ENCODE measurements at regions not wholly inside any gene's neighbourhood (a gene's known extent, or its start where the extent isn't known, plus 50 kb on each side); places are given as distances from the start of the nearest gene placed in this dataset.

DNA sequence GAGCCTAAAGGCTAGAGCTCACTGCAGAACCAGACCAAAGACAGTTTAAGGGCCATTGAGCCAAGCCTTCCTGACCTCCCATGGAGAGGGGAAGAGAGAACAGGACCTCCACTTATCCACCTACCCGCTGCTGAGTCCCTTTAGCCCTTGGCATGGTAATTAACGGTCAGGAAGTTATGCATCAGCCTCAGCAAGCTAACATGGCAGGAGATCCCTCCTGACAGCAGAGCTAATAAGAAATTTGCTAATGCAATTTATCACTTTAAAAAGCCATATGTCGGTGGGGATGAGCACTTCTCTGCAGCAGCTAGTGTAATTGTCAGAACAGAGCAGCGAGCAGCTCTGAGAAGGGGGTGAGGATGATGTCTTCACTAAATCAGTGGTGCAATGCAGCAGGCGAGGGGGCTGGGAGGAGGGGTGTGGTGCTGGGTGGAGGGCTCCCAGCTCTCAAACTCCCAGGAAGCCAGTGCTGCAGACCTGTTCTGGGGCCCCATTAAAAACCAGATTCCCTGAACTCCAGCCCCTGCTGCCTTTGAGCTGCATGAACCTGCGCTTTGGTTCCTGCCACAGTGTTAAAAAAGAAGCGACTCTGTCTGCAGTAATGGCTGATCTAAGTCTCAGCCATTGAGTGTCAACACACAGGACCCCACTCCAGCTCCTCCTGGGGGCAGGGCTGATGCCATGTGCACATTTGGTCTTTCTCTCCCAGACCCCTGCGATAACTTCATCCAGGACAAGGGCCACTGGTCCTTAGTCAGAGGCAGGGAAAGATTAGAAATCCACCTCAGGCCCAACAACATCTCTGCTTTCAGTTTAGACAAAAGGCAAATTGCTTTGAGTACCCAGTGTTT lies 63.0 kb upstream of the CALM2 start:
- no peak overlapping the region for H3K27ac Mint-ChIP-seq
- TF ChIP-seq, protein P1, sequence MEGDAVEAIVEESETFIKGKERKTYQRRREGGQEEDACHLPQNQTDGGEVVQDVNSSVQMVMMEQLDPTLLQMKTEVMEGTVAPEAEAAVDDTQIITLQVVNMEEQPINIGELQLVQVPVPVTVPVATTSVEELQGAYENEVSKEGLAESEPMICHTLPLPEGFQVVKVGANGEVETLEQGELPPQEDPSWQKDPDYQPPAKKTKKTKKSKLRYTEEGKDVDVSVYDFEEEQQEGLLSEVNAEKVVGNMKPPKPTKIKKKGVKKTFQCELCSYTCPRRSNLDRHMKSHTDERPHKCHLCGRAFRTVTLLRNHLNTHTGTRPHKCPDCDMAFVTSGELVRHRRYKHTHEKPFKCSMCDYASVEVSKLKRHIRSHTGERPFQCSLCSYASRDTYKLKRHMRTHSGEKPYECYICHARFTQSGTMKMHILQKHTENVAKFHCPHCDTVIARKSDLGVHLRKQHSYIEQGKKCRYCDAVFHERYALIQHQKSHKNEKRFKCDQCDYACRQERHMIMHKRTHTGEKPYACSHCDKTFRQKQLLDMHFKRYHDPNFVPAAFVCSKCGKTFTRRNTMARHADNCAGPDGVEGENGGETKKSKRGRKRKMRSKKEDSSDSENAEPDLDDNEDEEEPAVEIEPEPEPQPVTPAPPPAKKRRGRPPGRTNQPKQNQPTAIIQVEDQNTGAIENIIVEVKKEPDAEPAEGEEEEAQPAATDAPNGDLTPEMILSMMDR (IDR thresholded peaks at IDR 0.05; ENCODE audit: unreplicated experiment): no peak
- peaks cover 6% of the 10 kb centered on the region for H3K4me1 Mint-ChIP-seq (ENCODE audit: low read depth)
- no peaks in the 10 kb centered on the region for H3K9me3 Mint-ChIP-seq (ENCODE audit: low read depth)
- H3K36me3 Mint-ChIP-seq (ENCODE audit: insufficient read depth): no peaks in the 10 kb centered on the region
- no peak overlapping the region for H3K4me3 Mint-ChIP-seq (ENCODE audit: low read depth)
- no peak for DNase-seq (ENCODE audit: low spot score, unreplicated experiment)
- peaks cover 20% of the 10 kb centered on the region for H3K27me3 Mint-ChIP-seq

DNA sequence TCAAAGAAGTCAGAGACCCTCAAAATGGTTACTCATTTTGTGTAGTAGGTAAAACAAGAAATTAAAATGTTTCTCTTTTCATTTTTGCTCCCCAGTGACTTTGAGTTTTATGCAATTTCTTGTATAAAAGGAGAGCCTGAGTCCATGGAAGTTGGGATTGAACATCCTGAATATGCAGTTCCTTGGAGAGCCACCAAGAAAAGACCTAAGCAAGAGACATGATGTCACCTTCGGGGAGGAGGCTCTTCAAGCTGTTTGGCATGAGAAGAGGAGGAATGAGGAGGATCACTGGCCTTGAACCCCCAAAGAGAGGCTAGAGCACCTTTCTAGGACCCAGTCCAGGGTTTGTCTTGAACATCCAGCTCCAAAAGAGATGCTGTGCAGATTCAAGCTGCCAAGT lies 62.3 kb upstream of the CALM2 start:
- no peak overlapping the region for H3K4me3 Mint-ChIP-seq (ENCODE audit: low read depth)
- no peaks in the 10 kb centered on the region for H3K9me3 Mint-ChIP-seq (ENCODE audit: low read depth)
- peaks cover 24% of the 10 kb centered on the region for H3K27me3 Mint-ChIP-seq
- H3K4me1 Mint-ChIP-seq (ENCODE audit: low read depth): peaks cover 10% of the 10 kb centered on the region
- DNase-seq (ENCODE audit: low spot score, unreplicated experiment): no peak
- TF ChIP-seq, protein P1 (IDR thresholded peaks at IDR 0.05; ENCODE audit: unreplicated experiment): no peak
- no peaks in the 10 kb centered on the region for H3K36me3 Mint-ChIP-seq (ENCODE audit: insufficient read depth)
- no peak overlapping the region for H3K27ac Mint-ChIP-seq

DNA sequence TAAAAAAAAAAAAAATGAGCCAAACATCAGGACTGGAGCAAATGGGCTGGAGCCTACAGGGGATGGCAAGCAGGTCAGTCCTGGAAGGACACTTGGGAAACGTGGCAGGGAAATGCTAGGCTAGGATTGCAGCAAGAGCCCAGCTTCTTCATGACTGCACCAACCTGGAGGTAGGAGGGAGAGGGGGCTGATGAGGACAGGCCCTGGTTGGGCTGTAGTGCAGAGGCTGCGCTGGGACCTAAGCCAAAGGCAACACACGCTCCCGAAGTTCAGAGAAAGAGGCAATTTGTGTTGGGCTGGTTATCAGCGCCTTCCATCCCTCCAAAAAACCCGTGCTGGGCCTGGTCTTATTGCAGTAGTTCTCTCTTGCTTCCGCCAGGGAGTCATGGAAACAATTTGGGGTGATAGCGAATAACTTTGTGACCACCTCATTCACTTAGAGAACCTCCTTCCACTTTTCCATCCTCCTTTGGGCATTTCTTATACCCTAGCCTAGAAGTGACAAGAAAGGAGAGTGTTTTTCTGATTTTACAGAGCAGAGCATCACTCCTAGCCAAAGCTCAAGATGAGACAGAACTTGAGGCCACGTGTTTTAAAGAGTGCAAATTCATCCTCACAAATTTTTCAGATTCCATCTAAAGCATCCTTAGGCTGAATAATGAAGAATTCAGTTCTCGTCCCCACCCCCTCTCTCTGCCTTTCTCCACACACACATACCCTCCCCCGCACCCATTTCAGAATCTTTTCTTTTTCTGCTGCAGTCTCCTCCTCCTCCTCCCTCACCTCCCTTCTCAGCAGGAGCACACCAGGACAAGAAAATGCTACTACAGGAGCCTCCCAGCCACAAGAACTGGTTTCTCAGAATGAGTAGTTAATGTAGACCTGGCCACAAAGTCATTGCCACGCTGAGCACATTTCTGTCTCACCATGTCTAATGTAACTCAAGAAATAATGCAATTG lies 61.3 kb upstream of the CALM2 start:
- H3K4me1 Mint-ChIP-seq (ENCODE audit: low read depth): peaks cover 11% of the 10 kb centered on the region

DNA sequence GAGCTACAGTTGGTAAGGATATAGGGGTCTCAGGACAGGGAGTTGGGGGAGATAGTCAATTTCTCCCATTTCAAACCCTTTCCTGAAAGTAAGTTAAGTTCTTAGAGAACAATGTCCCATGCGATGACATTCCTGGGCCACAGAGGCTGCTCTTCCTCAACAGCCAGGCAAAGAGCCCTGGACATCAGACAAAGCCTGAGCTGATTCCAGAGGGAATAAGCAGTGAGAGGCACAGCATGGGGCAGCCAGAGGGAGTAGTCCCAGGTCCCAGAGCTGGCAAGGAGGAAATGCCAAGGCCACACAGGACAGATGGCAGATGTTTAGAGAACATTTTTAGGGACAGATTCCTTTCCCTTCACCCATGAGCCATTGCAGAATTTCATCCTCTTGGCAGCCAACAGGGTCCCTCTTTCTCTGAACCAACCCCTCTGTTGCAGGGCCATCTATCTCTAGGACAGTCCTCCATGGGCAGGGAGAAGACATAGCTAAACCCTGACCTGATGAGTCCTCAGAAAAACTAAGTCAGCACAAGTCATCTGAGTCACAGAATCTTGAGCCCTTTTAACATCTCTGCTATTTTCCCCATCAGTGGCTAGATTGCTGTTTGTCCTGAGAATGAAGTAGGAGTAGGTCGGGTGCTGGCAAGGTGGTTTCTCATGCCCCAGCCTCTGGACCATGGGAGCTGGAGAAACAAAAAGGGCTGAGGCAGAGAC lies 60.3 kb upstream of the CALM2 start:
- TF ChIP-seq, protein P1 (IDR thresholded peaks at IDR 0.05; ENCODE audit: unreplicated experiment): no peak
- Mint-ChIP-seq H3K4me3 (ENCODE audit: low read depth) (no peak overlapping the region), H3K9me3 (ENCODE audit: low read depth) (no peaks in the 10 kb centered on the region), H3K27me3 (peaks cover 24% of the 10 kb centered on the region), H3K4me1 (ENCODE audit: low read depth) (peaks cover 11% of the 10 kb centered on the region), H3K27ac (no peak overlapping the region), H3K36me3 (ENCODE audit: insufficient read depth) (no peaks in the 10 kb centered on the region)
- no peak for DNase-seq (ENCODE audit: low spot score, unreplicated experiment)

More for the DNA sequence above, 61.3 kb upstream of the CALM2 start:
- Mint-ChIP-seq H3K36me3 (ENCODE audit: insufficient read depth) (no peaks in the 10 kb centered on the region), H3K4me3 (ENCODE audit: low read depth) (no peak overlapping the region), H3K27ac (no peak overlapping the region), H3K27me3 (peaks cover 24% of the 10 kb centered on the region), H3K9me3 (ENCODE audit: low read depth) (no peaks in the 10 kb centered on the region)
- no peak for DNase-seq (ENCODE audit: low spot score, unreplicated experiment)
- TF ChIP-seq, protein P1 (IDR thresholded peaks at IDR 0.05; ENCODE audit: unreplicated experiment): no peak

DNA sequence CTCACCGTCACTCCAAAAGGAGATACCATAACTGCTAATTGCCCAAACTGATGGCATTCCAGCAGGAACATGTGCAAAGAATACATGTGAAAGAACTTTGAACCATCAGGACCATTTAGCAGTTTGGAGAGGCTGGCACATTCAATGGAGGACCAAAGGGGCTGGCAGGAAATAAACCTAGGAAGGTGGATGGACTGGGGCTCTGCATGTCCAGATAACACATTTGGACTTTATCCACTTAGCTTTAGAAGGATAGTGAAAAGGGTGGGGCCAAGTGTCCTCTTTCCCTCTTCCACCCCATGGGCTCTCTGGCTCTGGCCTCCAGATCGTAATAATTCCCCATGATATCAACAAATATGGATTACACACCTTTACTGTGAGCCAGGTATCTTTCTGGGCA lies 58.8 kb upstream of the CALM2 start:
- Mint-ChIP-seq H3K36me3 (ENCODE audit: insufficient read depth) (no peaks in the 10 kb centered on the region), H3K4me1 (ENCODE audit: low read depth) (peaks cover 11% of the 10 kb centered on the region), H3K4me3 (ENCODE audit: low read depth) (no peak overlapping the region), H3K27me3 (peaks cover 24% of the 10 kb centered on the region), H3K9me3 (ENCODE audit: low read depth) (no peaks in the 10 kb centered on the region), H3K27ac (no peak overlapping the region)
- TF ChIP-seq, protein P1 (IDR thresholded peaks at IDR 0.05; ENCODE audit: unreplicated experiment): no peak
- DNase-seq (ENCODE audit: low spot score, unreplicated experiment): no peak
